CD4-positive, alpha-beta T cell (primary cell): ENCODE measurements at regions not wholly inside any gene's neighbourhood (a gene's known extent, or its start where the extent isn't known, plus 50 kb on each side); places are given as distances from the start of the nearest gene placed in this dataset.

Experiments
- ATAC-seq: fragments of 200-7000 bp; cut with Tn5 transposase; one replicate; pipeline ENCODE4 v1.10.0; 2022; ENCODE audit warnings: mild to moderate bottlenecking; ENCODE audit not compliant: poor library complexity
- CTCF ChIA-PET: fragments of 350-600 bp; sonication (Branson Sonifier 250); formaldehyde crosslinking; loops from one replicate; lab custom pipeline; 2021; ENCODE audit warnings: antibody characterized with exemption, inconsistent platforms; lab: Charles Lee
- POLR2A ChIA-PET: fragments of 350-600 bp; sonication (Branson Sonifier 250); formaldehyde crosslinking; loops from one replicate; lab custom pipeline; 2021; ENCODE audit warnings: antibody characterized with exemption, inconsistent platforms; lab: Charles Lee
- DNase-seq, 14 experiments: peaks; one replicate each; pipeline ENCODE4 v3.0.0-alpha.2; 2013 to 2020; ENCODE audit warnings: mixed read lengths in 2 of 14
- H3K27ac ChIP-seq, 2 donors: one replicate each; pipeline versions ENCODE4 v1.5.1 to v1.7.0; 2013; ENCODE audit warnings: low read length in 2 of 2, low read depth in 1 of 2, mild to moderate bottlenecking in 1 of 2
- H3K27me3 ChIP-seq, 2 experiments: 1 replicate in 1 of 2; 2 replicates in 1 of 2; pipeline versions ENCODE4 v1.6.1 to v1.7.0; 2013; ENCODE audit warnings: low read length in 2 of 2, control low read depth in 1 of 2, mild to moderate bottlenecking in 1 of 2, moderate library complexity in 1 of 2; ENCODE audit not compliant: insufficient read depth in 2 of 2, control insufficient read depth in 1 of 2
- H3K36me3 ChIP-seq: one replicate; pipeline ENCODE4 v1.6.1; 2013; ENCODE audit warnings: low read length, control low read depth; ENCODE audit not compliant: insufficient read depth
- H3K4me1 ChIP-seq: one replicate; pipeline ENCODE4 v1.6.1; 2013; ENCODE audit warnings: low read length, control low read depth; ENCODE audit not compliant: insufficient read depth
- H3K4me3 ChIP-seq: one replicate; pipeline ENCODE4 v1.5.1; 2013; ENCODE audit warnings: mild to moderate bottlenecking, low read length, moderate library complexity
- H3K9me3 ChIP-seq, 2 experiments: 1 replicate in 1 of 2; 2 replicates in 1 of 2; pipeline versions ENCODE4 v1.6.1 to v1.7.0; 2013; ENCODE audit warnings: low read length in 2 of 2, mild to moderate bottlenecking in 2 of 2, control low read depth in 1 of 2, moderate library complexity in 1 of 2; ENCODE audit not compliant: control insufficient read depth in 1 of 2, insufficient read depth in 1 of 2
- H3K27ac Mint-ChIP-seq: one replicate; pipeline ENCODE4 v1.8.0; 2020; ENCODE audit warnings: mixed read lengths
- H3K27me3 Mint-ChIP-seq: one replicate; pipeline ENCODE4 v1.8.0; 2021; ENCODE audit warnings: mixed read lengths
- H3K36me3 Mint-ChIP-seq: one replicate; pipeline ENCODE4 v1.8.0; 2021; ENCODE audit warnings: low read depth, mixed read lengths
- H3K4me1 Mint-ChIP-seq: one replicate; pipeline ENCODE4 v1.8.0; 2021; ENCODE audit warnings: low read depth, mixed read lengths
- H3K4me3 Mint-ChIP-seq: one replicate; pipeline ENCODE4 v1.8.0; 2020; ENCODE audit warnings: mild to moderate bottlenecking, mixed read lengths
- H3K9me3 Mint-ChIP-seq: one replicate; pipeline ENCODE4 v1.8.0; 2020; ENCODE audit warnings: mixed read lengths
- CTCF ChIP-seq: fragments of 200-600 bp; IDR thresholded peaks from one replicate; pipeline ENCODE4 v1.8.0; 2022; ENCODE audit warnings: antibody characterized with exemption, mild to moderate bottlenecking
- intact Hi-C, 2 experiments: fragments of 100-400 bp; cut with DNase I in 1 of 2; cut with micrococcal nuclease in 1 of 2; formaldehyde crosslinking; loops; one replicate each; pipeline versions ENCODE4 v1.15.1 to v1.9.0; 2023 to 2025; cut with DNase I, micrococcal nuclease

GRCh38 chr7:34373940-34374339, 284.1 kb upstream of the NPSR1 start:
- ChIA-PET POLR2A (no interaction called here), CTCF (no interaction called here)
- Histone ChIP-seq H3K4me3 (no peak overlapping the region), H3K27me3 (no peaks in the 10 kb centered on the region), H3K27ac (no peak overlapping the region), H3K9me3 (peaks cover 5 to 6% of the 10 kb centered on the region in 2 experiments), H3K36me3 (no peaks in the 10 kb centered on the region), H3K4me1 (no peaks in the 10 kb centered on the region)
- ATAC-seq (no peak), DNase-seq (no peak)
- Mint-ChIP-seq H3K4me1 (no peaks in the 10 kb centered on the region), H3K9me3 (peaks cover 11% of the 10 kb centered on the region), H3K27me3 (no peaks in the 10 kb centered on the region), H3K4me3 (no peak overlapping the region), H3K27ac (no peak overlapping the region), H3K36me3 (no peaks in the 10 kb centered on the region)
- no peak for TF ChIP-seq CTCF
- intact Hi-C loops: no loop called here

- no peak for DNase-seq
- ATAC-seq: no peak
- CTCF ChIA-PET: no interaction called here
- no peaks in the 10 kb centered on the region for H3K36me3 ChIP-seq
- H3K9me3 Mint-ChIP-seq: peaks cover 11% of the 10 kb centered on the region
- H3K4me3 ChIP-seq: no peak overlapping the region
- H3K27me3 ChIP-seq: no peaks in the 10 kb centered on the region
- no peak overlapping the region for H3K4me3 Mint-ChIP-seq
- intact Hi-C loops: no loop called here
- no peak overlapping the region for H3K27ac ChIP-seq
- H3K4me1 Mint-ChIP-seq: no peaks in the 10 kb centered on the region
- H3K27me3 Mint-ChIP-seq: no peaks in the 10 kb centered on the region
- H3K4me1 ChIP-seq: no peaks in the 10 kb centered on the region
- POLR2A ChIA-PET: no interaction called here
- H3K27ac Mint-ChIP-seq: no peak overlapping the region
- no peaks in the 10 kb centered on the region for H3K36me3 Mint-ChIP-seq
- TF ChIP-seq CTCF: no peak
- H3K9me3 ChIP-seq: peaks cover 7 to 14% of the 10 kb centered on the region in 2 experiments
Observed at GRCh38 chr7:34382166-34382893, 275.7 kb upstream of the NPSR1 start.

GRCh38 chr7:34385384-34385783, 272.6 kb upstream of the NPSR1 start:
- Mint-ChIP-seq H3K4me1 (no peaks in the 10 kb centered on the region), H3K9me3 (peaks cover 11% of the 10 kb centered on the region), H3K27ac (no peak overlapping the region), H3K27me3 (no peaks in the 10 kb centered on the region), H3K36me3 (no peaks in the 10 kb centered on the region), H3K4me3 (no peak overlapping the region)
- Histone ChIP-seq H3K9me3 (peaks cover 0 to 14% of the 10 kb centered on the region in 2 experiments), H3K4me1 (no peaks in the 10 kb centered on the region), H3K27ac (no peak overlapping the region), H3K36me3 (no peaks in the 10 kb centered on the region), H3K27me3 (no peaks in the 10 kb centered on the region), H3K4me3 (no peak overlapping the region)
- ATAC-seq (no peak), DNase-seq (no peak)
- POLR2A ChIA-PET: no interaction called here
- no peak for TF ChIP-seq CTCF
- CTCF ChIA-PET: no interaction called here
- intact Hi-C loops: no loop called here
